Sigmoid colon (tissue), 4 donors: ENCODE measurements at regions not wholly inside any gene's neighbourhood (a gene's known extent, or its start where the extent isn't known, plus 50 kb on each side); places are given as distances from the start of the nearest gene placed in this dataset.

Experiments
- EP300 ChIP-seq, 4 donors: sonication (generic); formaldehyde crosslinking; IDR thresholded peaks; one replicate each; pipeline ENCODE4 v1.6.1; 2017; ENCODE audit warnings: antibody characterized with exemption in 4 of 4
- POLR2A ChIP-seq, 2 donors: fragments of 450-650 bp; IDR thresholded peaks; one replicate each; pipeline ENCODE4 v1.6.1; 2016; ENCODE audit warnings: antibody characterized with exemption in 2 of 2, mild to moderate bottlenecking in 2 of 2, moderate library complexity in 2 of 2
- POLR2AphosphoS5 ChIP-seq, 4 donors: sonication (generic); formaldehyde crosslinking; IDR thresholded peaks; one replicate each; pipeline ENCODE4 v1.6.1; 2017; ENCODE audit warnings: antibody characterized with exemption in 4 of 4
- TF ChIP-seq, protein P1 (sequence below), 4 experiments: fragments of 450-650 bp in 3 of 4; fragments of 200-600 bp in 1 of 4; IDR thresholded peaks; one replicate each; pipeline ENCODE4 v1.5.1; 2016 to 2019; ENCODE audit warnings: antibody characterized with exemption in 4 of 4, mild to moderate bottlenecking in 3 of 4, moderate library complexity in 2 of 4

DNA sequence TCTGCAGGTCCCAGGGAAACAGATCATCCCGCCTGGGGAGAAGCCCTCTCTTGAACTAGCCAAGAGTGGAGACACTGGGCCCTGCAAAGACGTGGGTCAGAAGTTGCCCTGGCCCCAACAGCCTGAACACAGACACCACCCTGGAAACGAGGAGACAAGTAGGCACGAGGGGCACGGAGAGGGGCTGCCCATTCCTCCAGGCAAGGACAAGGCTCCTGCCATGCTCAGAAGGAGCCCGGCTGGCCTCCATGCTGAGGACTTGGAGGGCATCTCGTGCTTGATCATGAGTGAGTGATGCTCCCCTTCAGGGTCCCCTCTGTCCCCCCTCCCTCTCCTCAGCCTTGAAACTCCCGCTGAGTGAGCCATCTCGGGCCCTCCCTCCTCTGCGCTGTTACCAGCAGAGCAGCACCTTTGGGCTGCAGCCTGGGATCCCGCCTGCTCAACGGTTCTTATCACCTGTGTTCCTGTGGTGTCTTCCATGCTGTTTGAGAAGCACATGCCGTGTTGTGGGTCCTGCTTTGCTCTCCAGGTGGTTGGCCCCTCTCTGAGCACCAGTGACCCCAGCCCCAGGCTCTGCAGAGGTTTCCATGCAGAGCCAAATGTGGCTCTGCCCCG lies 544.3 kb downstream of the TCERG1L start:
- TF ChIP-seq EP300 (IDR thresholded peaks at IDR 0.05) = no peak
- TF ChIP-seq, protein P1, sequence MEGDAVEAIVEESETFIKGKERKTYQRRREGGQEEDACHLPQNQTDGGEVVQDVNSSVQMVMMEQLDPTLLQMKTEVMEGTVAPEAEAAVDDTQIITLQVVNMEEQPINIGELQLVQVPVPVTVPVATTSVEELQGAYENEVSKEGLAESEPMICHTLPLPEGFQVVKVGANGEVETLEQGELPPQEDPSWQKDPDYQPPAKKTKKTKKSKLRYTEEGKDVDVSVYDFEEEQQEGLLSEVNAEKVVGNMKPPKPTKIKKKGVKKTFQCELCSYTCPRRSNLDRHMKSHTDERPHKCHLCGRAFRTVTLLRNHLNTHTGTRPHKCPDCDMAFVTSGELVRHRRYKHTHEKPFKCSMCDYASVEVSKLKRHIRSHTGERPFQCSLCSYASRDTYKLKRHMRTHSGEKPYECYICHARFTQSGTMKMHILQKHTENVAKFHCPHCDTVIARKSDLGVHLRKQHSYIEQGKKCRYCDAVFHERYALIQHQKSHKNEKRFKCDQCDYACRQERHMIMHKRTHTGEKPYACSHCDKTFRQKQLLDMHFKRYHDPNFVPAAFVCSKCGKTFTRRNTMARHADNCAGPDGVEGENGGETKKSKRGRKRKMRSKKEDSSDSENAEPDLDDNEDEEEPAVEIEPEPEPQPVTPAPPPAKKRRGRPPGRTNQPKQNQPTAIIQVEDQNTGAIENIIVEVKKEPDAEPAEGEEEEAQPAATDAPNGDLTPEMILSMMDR (IDR thresholded peaks at IDR 0.05) = no peak
- no peak for TF ChIP-seq POLR2A (IDR thresholded peaks at IDR 0.05)
- no peak for TF ChIP-seq POLR2AphosphoS5 (IDR thresholded peaks at IDR 0.05)
